ENCODE measurements at regions not wholly inside any gene's neighbourhood (a gene's known extent, or its start where the extent isn't known, plus 50 kb on each side); places are given as distances from the start of the nearest gene placed in this dataset.

DNA sequence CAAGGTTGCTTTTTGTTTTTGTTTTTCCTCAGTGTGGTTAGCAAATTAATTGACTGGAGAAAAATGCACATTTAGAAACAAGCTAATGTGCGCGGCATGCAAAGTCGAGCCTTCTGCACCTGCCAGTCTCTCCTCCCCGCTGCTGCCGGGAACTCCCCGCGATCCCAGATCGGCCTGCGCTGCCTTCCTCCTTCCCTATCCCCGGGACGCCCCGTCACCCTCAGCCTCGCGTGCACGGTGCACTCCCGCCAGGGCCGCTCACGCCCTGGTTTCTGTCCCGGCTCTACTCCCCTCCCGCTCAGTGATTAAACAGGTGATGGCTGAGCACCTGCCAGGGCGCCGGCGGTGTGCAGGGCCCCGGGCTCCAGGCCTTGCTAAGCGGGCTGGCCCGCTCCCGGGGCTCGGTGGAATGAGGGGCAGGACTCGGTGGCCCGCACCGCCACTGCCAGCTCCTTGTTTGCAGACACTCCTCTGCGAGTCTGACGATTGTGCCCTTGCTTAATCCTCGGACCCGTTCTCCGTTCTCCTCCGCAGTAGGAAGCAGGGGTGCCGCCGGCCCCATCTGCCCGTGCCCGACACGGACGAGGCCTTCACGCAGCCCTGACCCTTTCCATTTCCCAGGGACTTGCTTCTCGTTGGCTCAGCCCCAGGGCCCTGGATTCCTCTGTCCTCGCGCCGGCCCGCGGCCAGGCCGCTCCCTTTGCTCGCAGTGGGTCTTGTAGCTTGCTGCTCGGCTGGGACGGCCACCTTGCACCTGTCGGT lies 143.4 kb downstream of the TRIML1 start:
- H3K27me3 ChIP-seq (ENCODE audit: control insufficient read depth in 2 of 2, insufficient read depth in 2 of 2, low read length in 2 of 2), result no peaks in the 10 kb centered on the region
- H3K27me3 Mint-ChIP-seq, result peaks cover 0 to 24% (median 12%) of the 10 kb centered on the region in 5 donors
- H3K9me3 ChIP-seq (ENCODE audit: control insufficient read depth in 2 of 3, low read length in 3 of 3), result no peaks in the 10 kb centered on the region
- DNase-seq, result no peak
- H3K36me3 ChIP-seq (ENCODE audit: control insufficient read depth in 2 of 3, insufficient read depth in 3 of 3, low read length in 3 of 3), result no peaks in the 10 kb centered on the region
- no peak overlapping the region for H3K27ac Mint-ChIP-seq
- H3K4me1 Mint-ChIP-seq, result peaks cover 0 to 2% (median 0%) of the 10 kb centered on the region in 7 donors
- ATAC-seq, result no peak
- POLR2A ChIA-PET, result no interaction called here
- peaks cover 0 to 21% (median 8%) of the 10 kb centered on the region in 11 donors for H3K9me3 Mint-ChIP-seq
- CTCF ChIA-PET, result no interaction called here
- no peaks in the 10 kb centered on the region for H3K36me3 Mint-ChIP-seq
- H3K4me1 ChIP-seq (ENCODE audit: control insufficient read depth in 2 of 2, insufficient read depth in 2 of 2, low read length in 2 of 2), result no peaks in the 10 kb centered on the region
- no peak overlapping the region for H3K27ac ChIP-seq (ENCODE audit: low read depth, low read length)
- H3K4me3 ChIP-seq (ENCODE audit: low read length), result no peak overlapping the region
- peak overlapping the region in 1 of 10 donors; percentile 42 for H3K4me3 Mint-ChIP-seq
- intact Hi-C loops (cut with micrococcal nuclease), result no loop called here

GRCh38 chr4:188287169-188287894 lies 148.1 kb downstream of the TRIML1 start:
- Histone ChIP-seq H3K4me1 (ENCODE audit: control insufficient read depth in 2 of 2, insufficient read depth in 2 of 2, low read length in 2 of 2) (no peaks in the 10 kb centered on the region), H3K4me3 (ENCODE audit: low read length) (no peak overlapping the region), H3K27me3 (ENCODE audit: control insufficient read depth in 2 of 2, insufficient read depth in 2 of 2, low read length in 2 of 2) (no peaks in the 10 kb centered on the region), H3K27ac (ENCODE audit: low read depth, low read length) (no peak overlapping the region), H3K36me3 (ENCODE audit: control insufficient read depth in 2 of 3, insufficient read depth in 3 of 3, low read length in 3 of 3) (no peaks in the 10 kb centered on the region), H3K9me3 (ENCODE audit: control insufficient read depth in 2 of 3, low read length in 3 of 3) (no peaks in the 10 kb centered on the region)
- ATAC-seq, result no peak
- DNase-seq, result no peak
- H3K4me3 Mint-ChIP-seq, result no peak overlapping the region
- H3K27ac Mint-ChIP-seq, result no peak overlapping the region
- H3K27me3 Mint-ChIP-seq, result peaks cover 0 to 16% (median 9%) of the 10 kb centered on the region in 5 donors
- H3K4me1 Mint-ChIP-seq, result peaks cover 0 to 2% (median 0%) of the 10 kb centered on the region in 7 donors
- intact Hi-C loops (cut with micrococcal nuclease), result no loop called here
- CTCF ChIA-PET, result no interaction called here
- no peaks in the 10 kb centered on the region for H3K36me3 Mint-ChIP-seq
- POLR2A ChIA-PET, result no interaction called here
- H3K9me3 Mint-ChIP-seq, result peaks cover 0 to 21% (median 7%) of the 10 kb centered on the region in 11 donors

DNA sequence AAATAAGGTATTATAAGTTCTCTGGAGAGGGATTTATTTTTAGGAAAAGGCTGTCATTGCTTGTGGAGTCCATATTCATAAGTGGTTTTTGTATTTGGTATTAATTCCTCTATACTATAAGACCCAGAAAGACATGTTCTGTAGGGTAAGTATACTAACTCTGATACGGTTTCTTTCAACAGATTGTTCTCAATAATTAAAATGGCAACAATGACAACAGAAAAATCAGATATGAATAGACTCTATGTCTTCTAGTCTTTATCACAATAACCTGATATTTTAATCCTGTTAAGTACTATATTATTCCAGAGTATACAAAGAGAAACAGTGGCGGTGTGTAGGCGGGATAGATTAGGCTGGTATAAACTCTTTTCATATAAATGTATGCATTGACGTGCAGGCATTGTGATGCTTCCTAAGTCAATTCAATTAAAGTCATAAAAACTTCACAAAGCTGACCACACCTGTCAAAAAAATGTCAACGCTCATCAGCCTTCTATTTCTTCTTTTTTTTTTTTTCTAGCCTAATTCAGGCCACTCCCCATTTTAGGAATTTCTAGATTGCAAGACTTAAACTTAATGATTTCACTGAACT lies 150.4 kb downstream of the TRIML1 start:
- H3K4me3 ChIP-seq (ENCODE audit: low read length), result no peak overlapping the region
- no peak overlapping the region for H3K27ac ChIP-seq (ENCODE audit: low read depth, low read length)
- H3K9me3 ChIP-seq (ENCODE audit: control insufficient read depth in 2 of 3, low read length in 3 of 3), result no peaks in the 10 kb centered on the region
- no peaks in the 10 kb centered on the region for H3K36me3 ChIP-seq (ENCODE audit: control insufficient read depth in 2 of 3, insufficient read depth in 3 of 3, low read length in 3 of 3)
- H3K27ac Mint-ChIP-seq, result no peak overlapping the region
- H3K9me3 Mint-ChIP-seq, result peaks cover 0 to 15% (median 4%) of the 10 kb centered on the region in 11 donors
- intact Hi-C loops (cut with micrococcal nuclease), result no loop called here
- no peaks in the 10 kb centered on the region for H3K4me1 Mint-ChIP-seq
- no peak overlapping the region for H3K4me3 Mint-ChIP-seq
- no peak for DNase-seq
- no peaks in the 10 kb centered on the region for H3K4me1 ChIP-seq (ENCODE audit: control insufficient read depth in 2 of 2, insufficient read depth in 2 of 2, low read length in 2 of 2)
- H3K27me3 ChIP-seq (ENCODE audit: control insufficient read depth in 2 of 2, insufficient read depth in 2 of 2, low read length in 2 of 2), result no peaks in the 10 kb centered on the region
- H3K27me3 Mint-ChIP-seq, result no peaks in the 10 kb centered on the region
- ChIA-PET POLR2A (no interaction called here), CTCF (no interaction called here)
- ATAC-seq, result no peak
- H3K36me3 Mint-ChIP-seq, result no peaks in the 10 kb centered on the region

- Histone ChIP-seq H3K9me3 (ENCODE audit: control insufficient read depth in 2 of 3, low read length in 3 of 3) (no peaks in the 10 kb centered on the region), H3K4me1 (ENCODE audit: control insufficient read depth in 2 of 2, insufficient read depth in 2 of 2, low read length in 2 of 2) (no peaks in the 10 kb centered on the region), H3K27me3 (ENCODE audit: control insufficient read depth in 2 of 2, insufficient read depth in 2 of 2, low read length in 2 of 2) (no peaks in the 10 kb centered on the region), H3K27ac (ENCODE audit: low read depth, low read length) (no peak overlapping the region), H3K36me3 (ENCODE audit: control insufficient read depth in 2 of 3, insufficient read depth in 3 of 3, low read length in 3 of 3) (no peaks in the 10 kb centered on the region), H3K4me3 (ENCODE audit: low read length) (no peak overlapping the region)
- Mint-ChIP-seq H3K27ac (no peak overlapping the region), H3K36me3 (peaks cover 0 to 3% (median 0%) of the 10 kb centered on the region in 5 donors), H3K27me3 (no peaks in the 10 kb centered on the region), H3K4me3 (no peak overlapping the region), H3K4me1 (no peaks in the 10 kb centered on the region), H3K9me3 (peaks cover 2 to 22% (median 11%) of the 10 kb centered on the region in 11 donors)
- ChIA-PET CTCF (no interaction called here), POLR2A (no interaction called here)
- intact Hi-C loops (cut with micrococcal nuclease), result no loop called here
- ATAC-seq, result no peak
- no peak for DNase-seq
Measured at GRCh38 chr4:188295899-188296298, 156.7 kb downstream of the TRIML1 start.

GRCh38 chr4:188296331-188296730 lies 157.1 kb downstream of the TRIML1 start:
- DNase-seq (no peak), ATAC-seq (no peak)
- Mint-ChIP-seq H3K4me3 (no peak overlapping the region), H3K9me3 (peaks cover 2 to 24% (median 11%) of the 10 kb centered on the region in 11 donors), H3K27me3 (no peaks in the 10 kb centered on the region), H3K36me3 (peaks cover 0 to 3% (median 0%) of the 10 kb centered on the region in 5 donors), H3K4me1 (no peaks in the 10 kb centered on the region), H3K27ac (no peak overlapping the region)
- H3K27me3 ChIP-seq (ENCODE audit: control insufficient read depth in 2 of 2, insufficient read depth in 2 of 2, low read length in 2 of 2), result no peaks in the 10 kb centered on the region
- H3K36me3 ChIP-seq (ENCODE audit: control insufficient read depth in 2 of 3, insufficient read depth in 3 of 3, low read length in 3 of 3), result no peaks in the 10 kb centered on the region
- intact Hi-C loops (cut with micrococcal nuclease), result no loop called here
- no peak overlapping the region for H3K27ac ChIP-seq (ENCODE audit: low read depth, low read length)
- CTCF ChIA-PET, result no interaction called here
- POLR2A ChIA-PET, result no interaction called here
- H3K4me3 ChIP-seq (ENCODE audit: low read length), result no peak overlapping the region
- H3K9me3 ChIP-seq (ENCODE audit: control insufficient read depth in 2 of 3, low read length in 3 of 3), result no peaks in the 10 kb centered on the region
- no peaks in the 10 kb centered on the region for H3K4me1 ChIP-seq (ENCODE audit: control insufficient read depth in 2 of 2, insufficient read depth in 2 of 2, low read length in 2 of 2)

- ATAC-seq (no peak), DNase-seq (no peak)
- peaks cover 0 to 4% (median 0%) of the 10 kb centered on the region in 3 experiments for H3K9me3 ChIP-seq (ENCODE audit: control insufficient read depth in 2 of 3, low read length in 3 of 3)
- H3K27me3 Mint-ChIP-seq, result no peaks in the 10 kb centered on the region
- H3K27me3 ChIP-seq (ENCODE audit: control insufficient read depth in 2 of 2, insufficient read depth in 2 of 2, low read length in 2 of 2), result no peaks in the 10 kb centered on the region
- intact Hi-C loops (cut with micrococcal nuclease), result no loop called here
- peaks cover 4 to 35% (median 16%) of the 10 kb centered on the region in 11 donors for H3K9me3 Mint-ChIP-seq
- H3K36me3 Mint-ChIP-seq, result peaks cover 0 to 3% (median 0%) of the 10 kb centered on the region in 5 donors
- no peak overlapping the region for H3K4me3 Mint-ChIP-seq
- no peak overlapping the region for H3K27ac ChIP-seq (ENCODE audit: low read depth, low read length)
- no peak overlapping the region for H3K4me3 ChIP-seq (ENCODE audit: low read length)
- no peaks in the 10 kb centered on the region for H3K36me3 ChIP-seq (ENCODE audit: control insufficient read depth in 2 of 3, insufficient read depth in 3 of 3, low read length in 3 of 3)
- ChIA-PET POLR2A (no interaction called here), CTCF (no interaction called here)
- H3K27ac Mint-ChIP-seq, result no peak overlapping the region
- no peaks in the 10 kb centered on the region for H3K4me1 Mint-ChIP-seq
- no peaks in the 10 kb centered on the region for H3K4me1 ChIP-seq (ENCODE audit: control insufficient read depth in 2 of 2, insufficient read depth in 2 of 2, low read length in 2 of 2)
Measured at GRCh38 chr4:188297873-188298272, 158.6 kb downstream of the TRIML1 start.
